ENCODE measurements at regions not wholly inside any gene's neighbourhood (a gene's known extent, or its start where the extent isn't known, plus 50 kb on each side); places are given as distances from the start of the nearest gene placed in this dataset.
"Not testable (repeated sequence)": the region's sequence is repeated elsewhere in the genome, so short reads cannot be mapped to it uniquely, and the experiment has no call there.

- DNase-seq: no peak
Measured at GRCh38 chr14:101634850-101635748, 73.8 kb downstream of the DIO3 start.

- DNase-seq: no peak
Measured at GRCh38 chr14:101635749-101636560, 74.7 kb downstream of the DIO3 start.

GRCh38 chr14:101639241-101639833 is 78.0 kb downstream of the DIO3 start:
- no peak for DNase-seq

- no peak for DNase-seq
Measured at GRCh38 chr14:101643651-101644050, 82.4 kb downstream of the DIO3 start.

GRCh38 chr14:101654051-101654450 is 92.8 kb downstream of the DIO3 start:
- no peak for DNase-seq

- no peak for DNase-seq
Measured at GRCh38 chr14:101657372-101657771, 96.1 kb downstream of the DIO3 start.

GRCh38 chr14:101665478-101666078 is 95.9 kb upstream of the PPP2R5C start:
- DNase-seq: no peak

- DNase-seq: no peak
Measured at GRCh38 chr14:101666264-101666663, 95.2 kb upstream of the PPP2R5C start.

- DNase-seq: no peak
Measured at GRCh38 chr14:101669629-101670028, 91.9 kb upstream of the PPP2R5C start.

- no peak for DNase-seq
Measured at GRCh38 chr14:101673873-101674272, 87.6 kb upstream of the PPP2R5C start.

- DNase-seq: not testable (repeated sequence)
Measured at GRCh38 chr14:101675835-101676234, 85.7 kb upstream of the PPP2R5C start.

- not testable (repeated sequence) for DNase-seq
Measured at GRCh38 chr14:101677912-101678327, 83.6 kb upstream of the PPP2R5C start.

GRCh38 chr14:101681795-101682194 is 79.7 kb upstream of the PPP2R5C start:
- no peak for DNase-seq

- DNase-seq: no peak
Measured at GRCh38 chr14:101683365-101683764, 78.1 kb upstream of the PPP2R5C start.

GRCh38 chr14:101687756-101688546 is 73.6 kb upstream of the PPP2R5C start:
- DNase-seq: no peak

- DNase-seq: no peak
Measured at GRCh38 chr14:101689039-101689501, 72.4 kb upstream of the PPP2R5C start.

- not testable (repeated sequence) for DNase-seq
Measured at GRCh38 chr14:101689966-101690365, 71.5 kb upstream of the PPP2R5C start.

GRCh38 chr14:101695659-101696058 is 65.8 kb upstream of the PPP2R5C start:
- no peak for DNase-seq

GRCh38 chr14:101704140-101704539 is 57.4 kb upstream of the PPP2R5C start:
- DNase-seq: no peak

- peak; percentile 57 for DNase-seq
Measured at GRCh38 chr14:101705733-101706508, 55.6 kb upstream of the PPP2R5C start.

GRCh38 chr14:101706509-101707067 is 54.9 kb upstream of the PPP2R5C start:
- no peak for DNase-seq

Measured in activated gamma-delta T cell (primary cell).